ENCODE measurements at regions not wholly inside any gene's neighbourhood (a gene's known extent, or its start where the extent isn't known, plus 50 kb on each side); places are given as distances from the start of the nearest gene placed in this dataset.
"Not testable (repeated sequence)": the region's sequence is repeated elsewhere in the genome, so short reads cannot be mapped to it uniquely, and the experiment has no call there.

DNA sequence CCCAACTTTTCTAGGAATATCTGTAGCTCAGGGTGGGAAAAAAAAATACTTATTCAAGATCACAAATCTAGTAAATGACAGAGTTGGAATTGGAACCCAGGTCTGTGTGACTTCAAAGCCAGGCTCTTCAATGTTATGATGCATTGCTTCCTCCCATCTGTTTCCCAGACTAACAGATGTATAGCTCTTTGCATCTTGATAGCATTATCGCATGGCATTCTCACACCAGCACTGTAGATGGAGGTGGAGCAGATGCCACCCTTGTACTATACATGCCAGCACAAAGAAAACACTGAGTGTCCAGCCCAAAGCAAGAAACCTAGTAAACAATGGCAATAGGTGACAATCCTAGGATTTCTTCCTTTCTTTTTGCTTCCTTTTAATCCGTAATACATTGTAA, 497.3 kb downstream of the NEBL start:
- H3K4me3 ChIP-seq (ENCODE audit: low read length) = no peak overlapping the region
- DNase-seq (ENCODE audit: low read depth) = no peak
- TF ChIP-seq, protein P1, sequence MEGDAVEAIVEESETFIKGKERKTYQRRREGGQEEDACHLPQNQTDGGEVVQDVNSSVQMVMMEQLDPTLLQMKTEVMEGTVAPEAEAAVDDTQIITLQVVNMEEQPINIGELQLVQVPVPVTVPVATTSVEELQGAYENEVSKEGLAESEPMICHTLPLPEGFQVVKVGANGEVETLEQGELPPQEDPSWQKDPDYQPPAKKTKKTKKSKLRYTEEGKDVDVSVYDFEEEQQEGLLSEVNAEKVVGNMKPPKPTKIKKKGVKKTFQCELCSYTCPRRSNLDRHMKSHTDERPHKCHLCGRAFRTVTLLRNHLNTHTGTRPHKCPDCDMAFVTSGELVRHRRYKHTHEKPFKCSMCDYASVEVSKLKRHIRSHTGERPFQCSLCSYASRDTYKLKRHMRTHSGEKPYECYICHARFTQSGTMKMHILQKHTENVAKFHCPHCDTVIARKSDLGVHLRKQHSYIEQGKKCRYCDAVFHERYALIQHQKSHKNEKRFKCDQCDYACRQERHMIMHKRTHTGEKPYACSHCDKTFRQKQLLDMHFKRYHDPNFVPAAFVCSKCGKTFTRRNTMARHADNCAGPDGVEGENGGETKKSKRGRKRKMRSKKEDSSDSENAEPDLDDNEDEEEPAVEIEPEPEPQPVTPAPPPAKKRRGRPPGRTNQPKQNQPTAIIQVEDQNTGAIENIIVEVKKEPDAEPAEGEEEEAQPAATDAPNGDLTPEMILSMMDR (conservative IDR thresholded peaks at IDR 0.05; ENCODE audit: low read length) = no peak

DNA sequence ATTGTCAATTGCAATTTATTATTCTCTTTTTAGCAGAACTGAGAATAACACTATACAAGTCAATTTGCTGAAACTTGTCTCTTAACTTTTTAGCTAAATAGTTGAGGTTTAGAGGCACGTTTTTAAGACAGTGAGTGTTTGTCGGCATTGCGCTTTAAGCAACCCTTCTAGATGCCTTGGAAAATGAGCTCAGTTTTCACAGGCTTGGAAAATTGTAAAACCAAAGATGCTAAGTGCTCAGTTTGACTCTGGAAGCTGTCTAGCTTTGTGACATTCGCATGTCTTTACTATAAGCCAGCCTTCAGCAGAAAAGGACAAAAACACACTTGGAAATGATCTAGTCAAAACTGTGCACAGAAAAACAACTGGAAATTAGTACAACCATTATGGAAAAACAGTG, 500.4 kb downstream of the NEBL start:
- TF ChIP-seq, protein P1 (conservative IDR thresholded peaks at IDR 0.05; ENCODE audit: low read length) = no peak
- no peak overlapping the region for H3K4me3 ChIP-seq (ENCODE audit: low read length)

DNA sequence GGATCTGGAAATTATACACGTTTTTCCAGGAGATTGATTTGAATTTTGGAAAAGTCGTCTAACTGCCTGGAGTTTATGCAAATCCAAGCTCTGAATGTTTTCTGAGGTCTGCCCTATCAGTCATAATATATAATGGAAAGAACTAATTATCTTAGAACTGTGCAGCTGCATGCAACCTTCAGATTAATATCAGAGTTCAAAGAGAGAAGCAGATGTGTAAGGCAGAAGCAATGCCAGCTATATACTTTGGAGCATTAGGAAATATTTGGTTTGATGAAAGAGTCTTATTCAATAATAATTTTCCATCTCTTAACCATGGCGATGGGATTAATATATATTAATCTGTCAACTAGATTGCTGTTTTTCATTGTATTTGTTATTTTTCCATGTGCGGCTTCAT, 500.9 kb downstream of the NEBL start:
- no peak overlapping the region for H3K4me3 ChIP-seq (ENCODE audit: low read length)
- TF ChIP-seq, protein P1 (conservative IDR thresholded peaks at IDR 0.05; ENCODE audit: low read length) = no peak
- no peak for DNase-seq (ENCODE audit: low read depth)

More for the DNA sequence above, 500.4 kb downstream of the NEBL start:
- no peak for DNase-seq (ENCODE audit: low read depth)

DNA sequence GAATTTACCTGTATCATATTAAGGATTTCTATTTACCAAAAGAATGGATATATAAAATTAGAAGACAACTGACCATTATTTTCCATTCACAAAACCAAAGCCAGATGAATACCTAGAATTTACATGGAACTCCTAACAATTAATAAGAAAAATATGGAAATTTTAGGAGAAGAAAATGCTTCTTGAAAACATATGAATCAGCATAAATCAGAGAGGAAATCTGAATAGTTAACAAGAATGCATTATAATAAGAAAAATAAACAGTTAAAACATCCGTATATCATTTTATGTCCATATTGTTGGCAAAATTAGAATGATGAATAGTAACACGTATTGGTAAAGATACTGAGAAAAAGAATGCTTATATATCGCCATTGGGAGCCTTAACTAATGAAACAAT, 505.5 kb downstream of the NEBL start:
- TF ChIP-seq, protein P1 (conservative IDR thresholded peaks at IDR 0.05; ENCODE audit: low read length) = no peak
- H3K4me3 ChIP-seq (ENCODE audit: low read length) = no peak overlapping the region
- DNase-seq (ENCODE audit: low read depth) = no peak

DNA sequence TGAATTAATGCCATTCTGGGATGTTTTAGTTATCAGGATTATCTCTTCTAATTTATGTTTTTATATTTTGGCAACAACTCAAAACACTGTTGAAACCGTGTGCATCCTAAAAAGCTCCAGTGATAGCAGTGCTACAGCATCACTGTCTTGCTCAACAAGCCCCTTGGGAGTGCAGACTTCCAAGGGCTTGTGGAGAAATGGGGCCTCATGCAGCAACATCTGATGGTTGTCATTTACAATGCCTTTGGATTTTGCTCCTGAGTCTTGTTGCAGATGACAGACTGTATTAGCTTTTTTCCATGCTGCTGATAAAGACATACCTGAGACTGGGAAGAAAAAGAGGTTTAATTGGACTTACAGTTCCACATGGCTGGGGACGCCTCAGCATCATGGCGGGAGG, 515.4 kb downstream of the NEBL start:
- H3K4me3 ChIP-seq (ENCODE audit: low read length) = no peak overlapping the region
- no peak for DNase-seq (ENCODE audit: low read depth)
- TF ChIP-seq, protein P1 (conservative IDR thresholded peaks at IDR 0.05; ENCODE audit: low read length) = no peak

DNA sequence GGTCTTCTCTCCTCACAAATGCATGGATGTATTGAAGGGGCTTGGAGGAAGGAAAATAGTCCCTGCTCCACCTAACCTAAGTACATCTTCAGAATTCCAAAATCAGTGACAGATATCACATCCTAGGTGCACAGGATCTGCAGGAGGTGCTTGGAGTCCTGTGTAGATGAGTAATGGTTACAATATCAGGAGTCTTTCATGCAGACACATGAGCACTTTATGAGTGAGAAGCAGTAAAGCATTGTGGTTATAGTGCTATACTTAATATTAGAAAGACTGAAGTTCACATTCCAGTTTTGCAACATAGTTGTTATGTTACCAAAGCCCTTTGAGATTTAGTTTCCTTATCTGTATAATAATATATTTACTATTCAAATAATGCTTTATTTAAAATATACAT, 516.7 kb downstream of the NEBL start:
- DNase-seq (ENCODE audit: low read depth) = no peak
- no peak overlapping the region for H3K4me3 ChIP-seq (ENCODE audit: low read length)
- TF ChIP-seq, protein P1 (conservative IDR thresholded peaks at IDR 0.05; ENCODE audit: low read length) = no peak

DNA sequence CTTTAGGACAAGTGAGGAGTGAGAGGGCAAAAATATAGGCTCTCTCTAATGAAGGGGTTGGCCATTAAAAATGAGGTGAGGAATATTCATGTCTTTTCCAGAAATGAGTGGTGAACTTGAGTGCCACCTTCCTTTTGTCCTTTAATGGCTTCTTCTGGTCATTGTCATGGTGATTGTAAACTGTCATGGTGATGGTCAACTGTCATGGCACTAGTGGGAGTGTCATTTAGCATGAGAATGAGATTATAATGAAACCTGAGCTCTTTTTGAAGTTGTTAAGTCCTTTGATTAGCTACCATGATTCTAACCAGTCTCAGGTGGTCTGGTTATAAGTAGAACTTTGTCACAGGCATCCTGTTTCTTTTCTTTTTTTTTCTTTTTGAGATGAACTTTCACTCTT, 524.4 kb downstream of the NEBL start:
- DNase-seq (ENCODE audit: low read depth) = no peak
- TF ChIP-seq, protein P1 (conservative IDR thresholded peaks at IDR 0.05; ENCODE audit: low read length) = no peak
- H3K4me3 ChIP-seq (ENCODE audit: low read length) = no peak overlapping the region

DNA sequence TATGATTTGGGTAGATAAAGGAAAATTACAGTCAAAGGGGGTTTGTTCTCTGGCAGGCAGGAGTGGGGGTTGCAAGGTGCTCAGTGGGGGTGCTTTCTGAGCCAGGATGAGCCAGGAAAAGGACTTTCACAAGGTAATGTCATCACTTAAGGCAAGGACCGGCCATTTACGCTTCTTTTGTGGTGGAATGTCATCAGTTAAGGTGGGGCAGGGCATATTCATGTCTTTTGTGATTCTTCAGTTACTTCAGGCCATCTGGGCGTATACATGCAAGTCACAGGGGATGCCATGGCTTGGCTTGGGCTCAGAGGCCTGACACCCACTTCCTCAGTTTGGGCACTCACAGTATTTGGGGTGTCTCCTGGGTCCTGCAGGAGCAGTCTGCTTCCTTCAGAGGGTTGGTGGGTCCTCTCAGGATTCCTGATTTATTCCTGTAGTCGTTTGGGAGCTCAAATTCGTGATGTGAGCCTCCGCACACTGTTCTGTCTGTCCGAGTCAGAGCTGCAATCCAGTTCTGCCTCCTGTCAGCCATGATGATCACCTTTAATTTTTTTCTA, 526.1 kb downstream of the NEBL start:
- not testable (repeated sequence) for DNase-seq (ENCODE audit: low read depth); H3K4me3 ChIP-seq (ENCODE audit: low read length)

All from AG10803 (cell line).